22Rv1 (cell line): ENCODE measurements at regions not wholly inside any gene's neighbourhood (a gene's known extent, or its start where the extent isn't known, plus 50 kb on each side); places are given as distances from the start of the nearest gene placed in this dataset.

Experiments used
- ZFX ChIP-seq: fragments of 450-650 bp; IDR thresholded peaks from 2 replicates; pipeline ENCODE4 v1.6.1; 2017; ENCODE audit warnings: antibody characterized with exemption, borderline replicate concordance
- TF ChIP-seq, protein P1 (sequence below): fragments of 450-650 bp; IDR thresholded peaks from 2 replicates; pipeline ENCODE4 v1.5.1; 2017; ENCODE audit warnings: mild to moderate bottlenecking

DNA sequence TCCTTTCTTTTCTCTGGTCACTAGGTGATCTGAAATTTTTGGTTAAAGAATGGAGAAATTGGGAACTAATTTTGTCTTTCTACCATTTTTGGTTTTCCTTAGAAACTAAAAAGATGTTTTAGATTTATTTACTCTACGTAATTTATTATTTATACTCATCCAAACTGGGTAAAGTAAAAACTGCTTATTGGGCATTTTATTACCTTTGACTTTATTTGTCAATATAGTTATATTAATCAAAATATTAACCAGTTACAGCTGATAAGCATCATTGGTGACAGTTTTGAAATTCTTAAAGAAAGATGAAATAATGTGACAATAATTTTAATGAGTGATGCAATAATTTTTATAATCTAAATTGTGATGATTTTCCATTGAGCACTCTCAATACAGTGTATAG, 502.0 kb upstream of the RAG2 start:
- TF ChIP-seq, protein P1, sequence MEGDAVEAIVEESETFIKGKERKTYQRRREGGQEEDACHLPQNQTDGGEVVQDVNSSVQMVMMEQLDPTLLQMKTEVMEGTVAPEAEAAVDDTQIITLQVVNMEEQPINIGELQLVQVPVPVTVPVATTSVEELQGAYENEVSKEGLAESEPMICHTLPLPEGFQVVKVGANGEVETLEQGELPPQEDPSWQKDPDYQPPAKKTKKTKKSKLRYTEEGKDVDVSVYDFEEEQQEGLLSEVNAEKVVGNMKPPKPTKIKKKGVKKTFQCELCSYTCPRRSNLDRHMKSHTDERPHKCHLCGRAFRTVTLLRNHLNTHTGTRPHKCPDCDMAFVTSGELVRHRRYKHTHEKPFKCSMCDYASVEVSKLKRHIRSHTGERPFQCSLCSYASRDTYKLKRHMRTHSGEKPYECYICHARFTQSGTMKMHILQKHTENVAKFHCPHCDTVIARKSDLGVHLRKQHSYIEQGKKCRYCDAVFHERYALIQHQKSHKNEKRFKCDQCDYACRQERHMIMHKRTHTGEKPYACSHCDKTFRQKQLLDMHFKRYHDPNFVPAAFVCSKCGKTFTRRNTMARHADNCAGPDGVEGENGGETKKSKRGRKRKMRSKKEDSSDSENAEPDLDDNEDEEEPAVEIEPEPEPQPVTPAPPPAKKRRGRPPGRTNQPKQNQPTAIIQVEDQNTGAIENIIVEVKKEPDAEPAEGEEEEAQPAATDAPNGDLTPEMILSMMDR: no peak
- TF ChIP-seq ZFX: no peak
